ENCODE measurements at regions not wholly inside any gene's neighbourhood (a gene's known extent, or its start where the extent isn't known, plus 50 kb on each side); places are given as distances from the start of the nearest gene placed in this dataset.
"Not testable (repeated sequence)": the region's sequence is repeated elsewhere in the genome, so short reads cannot be mapped to it uniquely, and the experiment has no call there.

GRCh38 chr15:54840621-54841398 is 355.9 kb downstream of the RSL24D1 start:
- no peak for DNase-seq

- DNase-seq: no peak
These were observed 357.4 kb downstream of the RSL24D1 start for GRCh38 chr15:54839379-54839778.

- DNase-seq: no peak
These were observed 360.5 kb downstream of the RSL24D1 start for GRCh38 chr15:54836052-54836795.

GRCh38 chr15:54829821-54830220 is 366.9 kb downstream of the RSL24D1 start:
- DNase-seq: no peak

- no peak for DNase-seq
These were observed 375.9 kb downstream of the RSL24D1 start for GRCh38 chr15:54820811-54821210.

- no peak for DNase-seq
These were observed 376.6 kb downstream of the RSL24D1 start for GRCh38 chr15:54820098-54820497.

- no peak for DNase-seq
These were observed 380.3 kb downstream of the RSL24D1 start for GRCh38 chr15:54816401-54816800.

- DNase-seq: no peak
These were observed 381.2 kb downstream of the RSL24D1 start for GRCh38 chr15:54815556-54815955.

- DNase-seq: no peak
These were observed 384.4 kb downstream of the RSL24D1 start for GRCh38 chr15:54812383-54812782.

GRCh38 chr15:54810496-54810895 is 386.2 kb downstream of the RSL24D1 start:
- no peak for DNase-seq

- DNase-seq: no peak
These were observed 386.7 kb downstream of the RSL24D1 start for GRCh38 chr15:54810031-54810430.

- DNase-seq: no peak
These were observed 388.4 kb downstream of the RSL24D1 start for GRCh38 chr15:54808321-54808720.

- DNase-seq: no peak
These were observed 392.8 kb downstream of the RSL24D1 start for GRCh38 chr15:54803987-54804386.

GRCh38 chr15:54803134-54803808 is 393.5 kb downstream of the RSL24D1 start:
- no peak for DNase-seq

- no peak for DNase-seq
These were observed 404.2 kb downstream of the RSL24D1 start for GRCh38 chr15:54792526-54792925.

- DNase-seq: no peak
These were observed 406.0 kb downstream of the RSL24D1 start for GRCh38 chr15:54790693-54791092.

- no peak for DNase-seq
These were observed 407.4 kb downstream of the RSL24D1 start for GRCh38 chr15:54789376-54789775.

- not testable (repeated sequence) for DNase-seq
These were observed 415.5 kb downstream of the RSL24D1 start for GRCh38 chr15:54781220-54781619.

- no peak for DNase-seq
These were observed 417.5 kb downstream of the RSL24D1 start for GRCh38 chr15:54779271-54779670.

GRCh38 chr15:54776410-54776809 is 420.3 kb downstream of the RSL24D1 start:
- no peak for DNase-seq

GRCh38 chr15:54772663-54773062 is 424.1 kb downstream of the RSL24D1 start:
- DNase-seq: no peak

GRCh38 chr15:54749461-54749860 is 447.3 kb downstream of the RSL24D1 start:
- not testable (repeated sequence) for DNase-seq

GRCh38 chr15:54722342-54722986 is 474.3 kb downstream of the RSL24D1 start:
- no peak for DNase-seq

All from activated CD4-positive, alpha-beta T cell treated with anti-CD3 and anti-CD28 coated beads, Interleukin-2, amount 50 U/mL, for 1 hour (primary cell).